ENCODE measurements at regions not wholly inside any gene's neighbourhood (a gene's known extent, or its start where the extent isn't known, plus 50 kb on each side); places are given as distances from the start of the nearest gene placed in this dataset.

GRCh38 chr5:3202570-3202969, 393.1 kb upstream of the IRX1 start:
- H3K27ac ChIP-seq (ENCODE audit: low read length): no peak overlapping the region
- H3K27me3 ChIP-seq (ENCODE audit: control insufficient read depth, insufficient read depth, low read length): peaks cover 12% of the 10 kb centered on the region
- TF ChIP-seq REST (IDR thresholded peaks at IDR 0.05; ENCODE audit: insufficient read depth in 1 of 2, low read depth in 2 of 2, low read length in 1 of 2) (no peak), CTCF (IDR thresholded peaks at IDR 0.05) (no peak), SIN3A (IDR thresholded peaks at IDR 0.05; ENCODE audit: borderline replicate concordance, insufficient read depth, low read depth, low read length) (no peak), POLR2AphosphoS5 (IDR thresholded peaks at IDR 0.05; ENCODE audit: low read depth, low read length) (no peak), TCF7L2 (IDR thresholded peaks at IDR 0.05; ENCODE audit: low read depth, low read length) (no peak)
- no peak for DNase-seq (ENCODE audit: low read depth, low spot score)
- no peaks in the 10 kb centered on the region for H3K36me3 ChIP-seq (ENCODE audit: control insufficient read depth, insufficient read depth, low read length)
- POLR2A ChIA-PET: no interaction called here
- H3K4me1 ChIP-seq (ENCODE audit: control insufficient read depth, insufficient read depth, low read length): no peaks in the 10 kb centered on the region
- no TSS peak for BruUV-seq (replicated peaks)
- no peak for ATAC-seq
- intact Hi-C loops (cut with micrococcal nuclease; ENCODE audit: unreplicated experiment): no loop called here
- no peaks in the 10 kb centered on the region for H3K9me3 ChIP-seq (ENCODE audit: control insufficient read depth, insufficient read depth, low read depth, low read length)
- in situ Hi-C loops (cut with HindIII; ENCODE audit: low pct_unique_long_range_greater_than_20kb, low sequenced_read_pairs): no loop called here
- CTCF ChIA-PET: no interaction called here
- no peak overlapping the region for H3K4me3 ChIP-seq (ENCODE audit: low read depth in 2 of 2, low read length in 2 of 2)

- Histone ChIP-seq H3K4me3 (ENCODE audit: low read depth in 2 of 2, low read length in 2 of 2) (no peak overlapping the region), H3K27me3 (ENCODE audit: control insufficient read depth, insufficient read depth, low read length) (peaks cover 15% of the 10 kb centered on the region), H3K36me3 (ENCODE audit: control insufficient read depth, insufficient read depth, low read length) (no peaks in the 10 kb centered on the region), H3K27ac (ENCODE audit: low read length) (no peak overlapping the region), H3K9me3 (ENCODE audit: control insufficient read depth, insufficient read depth, low read depth, low read length) (no peaks in the 10 kb centered on the region), H3K4me1 (ENCODE audit: control insufficient read depth, insufficient read depth, low read length) (no peaks in the 10 kb centered on the region)
- DNase-seq (ENCODE audit: low read depth, low spot score): no peak
- in situ Hi-C loops (cut with HindIII; ENCODE audit: low pct_unique_long_range_greater_than_20kb, low sequenced_read_pairs): no loop called here
- no TSS peak for BruUV-seq (replicated peaks)
- intact Hi-C loops (cut with micrococcal nuclease; ENCODE audit: unreplicated experiment): no loop called here
- no peak for TF ChIP-seq POLR2AphosphoS5 (IDR thresholded peaks at IDR 0.05; ENCODE audit: low read depth, low read length)
- POLR2A ChIA-PET: no interaction called here
- no peak for ATAC-seq
- CTCF ChIA-PET: no interaction called here
Observed at GRCh38 chr5:3201941-3202340, 393.7 kb upstream of the IRX1 start.

- Histone ChIP-seq H3K27me3 (ENCODE audit: control insufficient read depth, insufficient read depth, low read length) (peaks cover 15% of the 10 kb centered on the region), H3K4me3 (ENCODE audit: low read depth in 2 of 2, low read length in 2 of 2) (no peak overlapping the region), H3K9me3 (ENCODE audit: control insufficient read depth, insufficient read depth, low read depth, low read length) (no peaks in the 10 kb centered on the region), H3K4me1 (ENCODE audit: control insufficient read depth, insufficient read depth, low read length) (no peaks in the 10 kb centered on the region), H3K36me3 (ENCODE audit: control insufficient read depth, insufficient read depth, low read length) (no peaks in the 10 kb centered on the region), H3K27ac (ENCODE audit: low read length) (no peak overlapping the region)
- ChIA-PET POLR2A (no interaction called here), CTCF (no interaction called here)
- DNase-seq (ENCODE audit: low read depth, low spot score) (no peak), ATAC-seq (no peak)
- intact Hi-C loops (cut with micrococcal nuclease; ENCODE audit: unreplicated experiment): no loop called here
- BruUV-seq (replicated peaks): no TSS peak
- in situ Hi-C loops (cut with HindIII; ENCODE audit: low pct_unique_long_range_greater_than_20kb, low sequenced_read_pairs): no loop called here
- no peak for TF ChIP-seq POLR2AphosphoS5 (IDR thresholded peaks at IDR 0.05; ENCODE audit: low read depth, low read length)
- TF ChIP-seq REST (IDR thresholded peaks at IDR 0.05; ENCODE audit: insufficient read depth in 1 of 2, low read depth in 2 of 2, low read length in 1 of 2): no peak
- no peak for TF ChIP-seq CTCF (IDR thresholded peaks at IDR 0.05)
- no peak for TF ChIP-seq SIN3A (IDR thresholded peaks at IDR 0.05; ENCODE audit: borderline replicate concordance, insufficient read depth, low read depth, low read length)
- TF ChIP-seq TCF7L2 (IDR thresholded peaks at IDR 0.05; ENCODE audit: low read depth, low read length): no peak
Observed at GRCh38 chr5:3201121-3201520, 394.5 kb upstream of the IRX1 start.

Measured in Panc1 (cell line).